ENCODE measurements at regions not wholly inside any gene's neighbourhood (a gene's known extent, or its start where the extent isn't known, plus 50 kb on each side); places are given as distances from the start of the nearest gene placed in this dataset.

DNA sequence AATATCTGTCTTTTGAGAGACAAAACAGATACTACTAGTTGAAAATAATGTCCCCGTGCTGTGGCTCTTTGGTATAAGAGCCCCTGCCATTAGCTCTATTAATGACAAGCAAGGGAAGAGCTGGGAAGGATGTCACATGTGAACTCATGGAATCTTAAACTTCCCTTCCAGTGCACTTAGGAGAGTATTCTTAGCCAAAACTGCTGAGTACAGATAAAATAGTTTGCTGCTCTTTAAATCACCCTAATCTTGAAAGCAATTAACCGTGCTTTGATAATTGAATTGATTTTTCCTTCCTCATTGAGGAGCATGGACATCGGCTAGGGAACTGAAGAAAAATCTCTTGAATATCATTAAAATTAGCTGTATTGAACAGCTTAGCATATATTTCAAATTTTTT is 91.7 kb downstream of the SLC35B3 start:
- Histone ChIP-seq H2AFZ (ENCODE audit: low read depth, low read length) (no peak overlapping the region), H3K36me3 (ENCODE audit: insufficient read depth, low read length) (no peaks in the 10 kb centered on the region), H3K9me3 (ENCODE audit: insufficient read depth, low read depth, low read length) (no peaks in the 10 kb centered on the region), H3K27me3 (ENCODE audit: insufficient read depth, low read length) (no peaks in the 10 kb centered on the region), H3K4me2 (ENCODE audit: low read length) (no peak overlapping the region), H4K20me1 (ENCODE audit: insufficient read depth, low read length) (no peaks in the 10 kb centered on the region), H3K4me1 (ENCODE audit: insufficient read depth, low read length) (no peaks in the 10 kb centered on the region), H3K27ac (ENCODE audit: low read depth, low read length) (no peak overlapping the region), H3K4me3 (ENCODE audit: insufficient read depth, low read depth, low read length) (no peak overlapping the region), H3K79me2 (ENCODE audit: insufficient read depth, low read length) (no peaks in the 10 kb centered on the region), H3K9ac (ENCODE audit: low read length) (no peak overlapping the region)
- H3K9me3 Mint-ChIP-seq (ENCODE audit: unreplicated experiment) = peaks cover 5% of the 10 kb centered on the region
- no peak overlapping the region for H3K4me3 Mint-ChIP-seq (ENCODE audit: unreplicated experiment)
- no peaks in the 10 kb centered on the region for H3K27me3 Mint-ChIP-seq (ENCODE audit: low read depth, unreplicated experiment)
- no peaks in the 10 kb centered on the region for H3K4me1 Mint-ChIP-seq (ENCODE audit: low read depth, unreplicated experiment)
- H3K27ac Mint-ChIP-seq (ENCODE audit: unreplicated experiment) = no peak overlapping the region
- TF ChIP-seq, protein P1, sequence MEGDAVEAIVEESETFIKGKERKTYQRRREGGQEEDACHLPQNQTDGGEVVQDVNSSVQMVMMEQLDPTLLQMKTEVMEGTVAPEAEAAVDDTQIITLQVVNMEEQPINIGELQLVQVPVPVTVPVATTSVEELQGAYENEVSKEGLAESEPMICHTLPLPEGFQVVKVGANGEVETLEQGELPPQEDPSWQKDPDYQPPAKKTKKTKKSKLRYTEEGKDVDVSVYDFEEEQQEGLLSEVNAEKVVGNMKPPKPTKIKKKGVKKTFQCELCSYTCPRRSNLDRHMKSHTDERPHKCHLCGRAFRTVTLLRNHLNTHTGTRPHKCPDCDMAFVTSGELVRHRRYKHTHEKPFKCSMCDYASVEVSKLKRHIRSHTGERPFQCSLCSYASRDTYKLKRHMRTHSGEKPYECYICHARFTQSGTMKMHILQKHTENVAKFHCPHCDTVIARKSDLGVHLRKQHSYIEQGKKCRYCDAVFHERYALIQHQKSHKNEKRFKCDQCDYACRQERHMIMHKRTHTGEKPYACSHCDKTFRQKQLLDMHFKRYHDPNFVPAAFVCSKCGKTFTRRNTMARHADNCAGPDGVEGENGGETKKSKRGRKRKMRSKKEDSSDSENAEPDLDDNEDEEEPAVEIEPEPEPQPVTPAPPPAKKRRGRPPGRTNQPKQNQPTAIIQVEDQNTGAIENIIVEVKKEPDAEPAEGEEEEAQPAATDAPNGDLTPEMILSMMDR (IDR thresholded peaks at IDR 0.05; ENCODE audit: insufficient read depth, low read depth, low read length) = no peak
- TF ChIP-seq EZH2 (IDR thresholded peaks at IDR 0.05; ENCODE audit: insufficient read depth, low read length) = no peak
- no peaks in the 10 kb centered on the region for H3K36me3 Mint-ChIP-seq (ENCODE audit: low read depth, unreplicated experiment)
- FAIRE-seq = no peak
- no peak for DNase-seq (ENCODE audit: low read depth)

DNA sequence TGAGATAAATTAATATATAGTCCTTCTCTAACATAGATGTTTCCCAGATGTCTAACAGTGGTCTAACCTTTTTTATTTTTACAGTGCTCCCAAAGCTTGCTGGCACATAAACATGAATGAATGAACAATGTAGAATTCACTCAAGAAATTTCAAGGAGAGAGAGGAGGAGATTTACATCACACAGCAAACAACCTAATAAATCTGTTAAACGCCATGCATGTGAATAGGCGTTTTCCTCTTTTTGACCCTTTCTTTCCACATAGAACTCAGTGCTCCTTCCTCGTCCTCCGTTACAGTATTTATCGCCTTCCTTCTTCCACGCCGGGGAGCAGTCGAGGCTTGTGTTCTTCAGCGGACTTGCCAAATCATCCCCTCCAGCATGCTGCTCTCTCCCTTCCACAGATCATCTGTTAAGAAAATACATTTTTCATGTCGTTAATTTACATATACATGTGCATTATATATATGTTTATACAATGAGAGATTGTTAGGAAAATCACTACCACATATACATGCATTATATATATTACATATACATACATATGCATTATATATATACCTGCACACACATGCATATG is 93.0 kb downstream of the SLC35B3 start:
- H4K20me1 ChIP-seq (ENCODE audit: insufficient read depth, low read length) = no peaks in the 10 kb centered on the region
- no peak overlapping the region for H3K27ac Mint-ChIP-seq (ENCODE audit: unreplicated experiment)
- TF ChIP-seq EZH2 (IDR thresholded peaks at IDR 0.05; ENCODE audit: insufficient read depth, low read length) = no peak
- TF ChIP-seq, protein P1 (IDR thresholded peaks at IDR 0.05; ENCODE audit: insufficient read depth, low read depth, low read length) = no peak
- peaks cover 5% of the 10 kb centered on the region for H3K9me3 Mint-ChIP-seq (ENCODE audit: unreplicated experiment)
- H3K79me2 ChIP-seq (ENCODE audit: insufficient read depth, low read length) = no peaks in the 10 kb centered on the region
- H3K9ac ChIP-seq (ENCODE audit: low read length) = no peak overlapping the region
- H3K4me3 Mint-ChIP-seq (ENCODE audit: unreplicated experiment) = no peak overlapping the region
- H2AFZ ChIP-seq (ENCODE audit: low read depth, low read length) = no peak overlapping the region
- H3K36me3 ChIP-seq (ENCODE audit: insufficient read depth, low read length) = no peaks in the 10 kb centered on the region
- H3K4me1 ChIP-seq (ENCODE audit: insufficient read depth, low read length) = no peaks in the 10 kb centered on the region
- DNase-seq (ENCODE audit: low read depth) (no peak), FAIRE-seq (no peak)
- H3K36me3 Mint-ChIP-seq (ENCODE audit: low read depth, unreplicated experiment) = no peaks in the 10 kb centered on the region
- H3K4me2 ChIP-seq (ENCODE audit: low read length) = no peak overlapping the region
- no peaks in the 10 kb centered on the region for H3K27me3 Mint-ChIP-seq (ENCODE audit: low read depth, unreplicated experiment)
- no peak overlapping the region for H3K4me3 ChIP-seq (ENCODE audit: insufficient read depth, low read depth, low read length)
- no peaks in the 10 kb centered on the region for H3K9me3 ChIP-seq (ENCODE audit: insufficient read depth, low read depth, low read length)
- no peaks in the 10 kb centered on the region for H3K27me3 ChIP-seq (ENCODE audit: insufficient read depth, low read length)
- no peaks in the 10 kb centered on the region for H3K4me1 Mint-ChIP-seq (ENCODE audit: low read depth, unreplicated experiment)
- H3K27ac ChIP-seq (ENCODE audit: low read depth, low read length) = no peak overlapping the region

GRCh38 chr6:8337147-8337546 is 98.2 kb downstream of the SLC35B3 start:
- Histone ChIP-seq H3K27me3 (ENCODE audit: insufficient read depth, low read length) (no peaks in the 10 kb centered on the region), H3K4me2 (ENCODE audit: low read length) (no peak overlapping the region), H3K79me2 (ENCODE audit: insufficient read depth, low read length) (no peaks in the 10 kb centered on the region), H2AFZ (ENCODE audit: low read depth, low read length) (no peak overlapping the region), H3K27ac (ENCODE audit: low read depth, low read length) (no peak overlapping the region), H3K4me3 (ENCODE audit: insufficient read depth, low read depth, low read length) (no peak overlapping the region), H3K36me3 (ENCODE audit: insufficient read depth, low read length) (no peaks in the 10 kb centered on the region), H3K9me3 (ENCODE audit: insufficient read depth, low read depth, low read length) (no peaks in the 10 kb centered on the region), H3K9ac (ENCODE audit: low read length) (no peak overlapping the region), H3K4me1 (ENCODE audit: insufficient read depth, low read length) (no peaks in the 10 kb centered on the region), H4K20me1 (ENCODE audit: insufficient read depth, low read length) (no peaks in the 10 kb centered on the region)
- no peak for DNase-seq (ENCODE audit: low read depth)
- Mint-ChIP-seq H3K4me1 (ENCODE audit: low read depth, unreplicated experiment) (no peaks in the 10 kb centered on the region), H3K27me3 (ENCODE audit: low read depth, unreplicated experiment) (no peaks in the 10 kb centered on the region), H3K36me3 (ENCODE audit: low read depth, unreplicated experiment) (no peaks in the 10 kb centered on the region), H3K9me3 (ENCODE audit: unreplicated experiment) (no peaks in the 10 kb centered on the region), H3K4me3 (ENCODE audit: unreplicated experiment) (no peak overlapping the region), H3K27ac (ENCODE audit: unreplicated experiment) (no peak overlapping the region)
- FAIRE-seq = no peak
- no peak for TF ChIP-seq EZH2 (IDR thresholded peaks at IDR 0.05; ENCODE audit: insufficient read depth, low read length)
- TF ChIP-seq, protein P1 (IDR thresholded peaks at IDR 0.05; ENCODE audit: insufficient read depth, low read depth, low read length) = no peak

Measured in astrocyte (in vitro differentiated cells and primary cell).